ENCODE measurements at regions not wholly inside any gene's neighbourhood (a gene's known extent, or its start where the extent isn't known, plus 50 kb on each side); places are given as distances from the start of the nearest gene placed in this dataset.
"Not testable (repeated sequence)": the region's sequence is repeated elsewhere in the genome, so short reads cannot be mapped to it uniquely, and the experiment has no call there.

DNA sequence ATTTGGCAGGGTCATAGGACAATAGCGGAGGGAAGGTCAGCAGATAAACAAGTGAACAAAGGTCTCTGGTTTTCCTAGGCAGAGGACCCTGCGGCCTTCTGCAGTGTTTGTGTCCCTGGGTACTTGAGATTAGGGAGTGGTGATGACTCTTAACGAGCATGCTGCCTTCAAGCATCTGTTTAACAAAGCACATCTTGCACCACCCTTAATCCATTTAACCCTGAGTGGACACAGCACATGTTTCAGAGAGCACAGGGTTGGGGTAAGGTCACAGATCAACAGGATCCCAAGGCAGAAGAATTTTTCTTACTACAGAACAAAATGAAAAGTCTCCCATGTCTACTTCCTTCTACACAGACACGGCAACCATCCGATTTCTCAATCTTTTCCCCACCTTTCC is 74.7 kb downstream of the LAT start:
- not testable (repeated sequence) for TF ChIP-seq CTCF, POLR2A (IDR thresholded peaks at IDR 0.05)
